Left colon (tissue), 2 donors: ENCODE measurements at regions not wholly inside any gene's neighbourhood (a gene's known extent, or its start where the extent isn't known, plus 50 kb on each side); places are given as distances from the start of the nearest gene placed in this dataset.
"Not testable (repeated sequence)": the region's sequence is repeated elsewhere in the genome, so short reads cannot be mapped to it uniquely, and the experiment has no call there.

Source experiments
- ATAC-seq: fragments of 200-7000 bp; cut with Tn5 transposase; one replicate; pipeline ENCODE4 v1.9.1; 2020; ENCODE audit warnings: mild to moderate bottlenecking, moderate library complexity
- DNase-seq, 2 donors: peaks; one replicate each; pipeline ENCODE4 v3.0.0-alpha.2; 2020
- intact Hi-C, 2 donors: fragments of 100-400 bp; cut with DNase I in 1 of 2; cut with micrococcal nuclease in 1 of 2; formaldehyde crosslinking; loops; one replicate each; pipeline versions ENCODE4 v1.11.2 to v1.14.0; 2022; cut with DNase I, micrococcal nuclease
- donor health status: DM: no; HTN: no; CAD: no.
- donor health status: DM: yes; HTN: yes; CAD: no.

DNA sequence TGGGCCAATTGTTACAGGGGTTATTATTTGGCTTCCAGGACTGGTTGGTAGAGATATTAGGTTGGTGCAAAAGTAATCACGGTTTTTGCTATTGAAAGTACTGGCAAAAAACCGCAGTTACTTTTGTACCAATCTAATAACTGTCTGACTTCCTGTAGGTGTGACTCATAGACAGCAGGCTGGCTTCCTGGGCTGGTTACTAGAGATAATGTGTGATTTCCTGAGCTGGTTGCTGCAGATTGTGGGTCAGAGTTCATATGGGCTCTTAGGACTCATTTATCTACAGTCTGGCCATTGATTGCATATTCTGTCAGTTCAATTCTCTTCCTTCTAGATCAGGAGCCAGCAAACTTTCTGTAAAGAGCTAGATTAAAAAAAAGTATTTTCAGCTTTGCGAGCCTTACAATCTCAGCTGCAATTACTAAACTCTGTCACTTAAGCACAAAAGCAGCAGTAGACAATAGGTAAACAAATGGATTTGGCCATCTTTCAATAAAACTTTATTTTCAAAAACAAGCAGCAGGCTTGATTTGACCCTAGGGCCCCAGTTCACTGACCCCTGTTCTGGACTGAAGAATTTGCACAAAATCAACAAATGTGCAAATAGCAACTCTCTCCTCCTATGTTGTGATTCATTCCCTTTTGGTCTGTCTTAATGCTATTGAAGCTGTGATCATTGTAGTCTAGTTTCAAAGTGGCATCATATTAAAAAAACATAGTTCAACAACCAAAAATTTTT lies 50.8 kb upstream of the BOD1L1 start:
- intact Hi-C loops, result no loop called here
- DNase-seq (no peak), ATAC-seq (no peak)

DNA sequence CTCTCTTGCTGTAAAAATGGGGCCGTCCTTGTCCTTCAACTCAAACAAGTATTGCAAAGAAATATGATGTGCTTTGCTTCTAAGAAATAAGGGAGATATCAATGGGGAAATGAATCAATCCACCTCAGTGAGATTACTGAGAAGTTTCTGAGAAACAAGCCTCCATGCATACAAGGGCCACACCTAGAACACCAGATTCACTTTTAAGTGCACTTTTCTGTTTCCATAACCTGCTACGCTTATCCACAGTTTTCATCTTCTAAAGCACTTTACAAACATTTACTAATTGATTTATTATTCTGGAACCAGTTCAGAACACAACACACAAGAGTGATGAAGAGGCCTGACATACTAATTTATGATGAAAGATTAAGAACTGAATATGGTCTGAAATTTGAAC lies 54.0 kb upstream of the BOD1L1 start:
- DNase-seq, result no peak
- no peak for ATAC-seq
- intact Hi-C loops, result no loop called here

DNA sequence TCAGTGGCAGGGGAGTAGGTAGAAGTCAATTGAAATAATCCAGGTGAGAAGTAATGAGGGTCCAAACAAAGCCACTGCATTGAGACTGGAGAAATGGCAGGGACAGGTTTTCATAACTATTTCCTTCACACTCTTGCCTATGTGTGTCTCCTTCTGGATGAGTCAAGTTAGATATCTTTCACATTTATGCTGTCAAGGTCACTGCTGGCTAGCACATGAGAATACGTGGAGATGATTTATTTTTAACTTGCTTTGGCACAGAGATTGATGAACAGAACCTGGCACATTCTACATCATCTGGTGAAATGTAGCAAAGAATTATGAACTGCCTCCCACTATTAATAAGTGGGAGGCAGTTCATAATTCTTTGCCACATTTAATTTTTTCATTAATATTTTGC lies 66.7 kb upstream of the BOD1L1 start:
- intact Hi-C loops, result no loop called here
- no peak for ATAC-seq
- DNase-seq, result no peak

DNA sequence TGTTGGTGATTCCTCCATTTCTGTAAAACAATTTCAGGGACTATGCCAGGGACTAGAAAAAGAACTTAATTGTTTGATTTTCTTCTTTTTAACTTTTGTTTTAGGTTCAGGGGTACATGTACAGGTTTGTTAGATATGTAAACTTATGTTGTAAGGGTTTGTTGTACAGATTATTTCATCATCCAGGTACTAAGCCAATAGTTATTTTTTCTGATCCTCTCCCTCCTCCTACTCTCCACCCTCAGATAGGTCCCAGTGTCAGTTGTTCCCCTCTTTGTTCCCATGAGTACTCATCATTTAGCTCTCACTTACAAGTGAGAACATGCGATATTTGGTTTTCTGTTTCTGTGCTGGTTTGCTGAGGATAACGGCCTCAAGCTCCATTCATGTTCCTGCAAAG lies 70.8 kb upstream of the BOD1L1 start:
- intact Hi-C loops, result no loop called here
- no peak for DNase-seq
- ATAC-seq, result no peak

DNA sequence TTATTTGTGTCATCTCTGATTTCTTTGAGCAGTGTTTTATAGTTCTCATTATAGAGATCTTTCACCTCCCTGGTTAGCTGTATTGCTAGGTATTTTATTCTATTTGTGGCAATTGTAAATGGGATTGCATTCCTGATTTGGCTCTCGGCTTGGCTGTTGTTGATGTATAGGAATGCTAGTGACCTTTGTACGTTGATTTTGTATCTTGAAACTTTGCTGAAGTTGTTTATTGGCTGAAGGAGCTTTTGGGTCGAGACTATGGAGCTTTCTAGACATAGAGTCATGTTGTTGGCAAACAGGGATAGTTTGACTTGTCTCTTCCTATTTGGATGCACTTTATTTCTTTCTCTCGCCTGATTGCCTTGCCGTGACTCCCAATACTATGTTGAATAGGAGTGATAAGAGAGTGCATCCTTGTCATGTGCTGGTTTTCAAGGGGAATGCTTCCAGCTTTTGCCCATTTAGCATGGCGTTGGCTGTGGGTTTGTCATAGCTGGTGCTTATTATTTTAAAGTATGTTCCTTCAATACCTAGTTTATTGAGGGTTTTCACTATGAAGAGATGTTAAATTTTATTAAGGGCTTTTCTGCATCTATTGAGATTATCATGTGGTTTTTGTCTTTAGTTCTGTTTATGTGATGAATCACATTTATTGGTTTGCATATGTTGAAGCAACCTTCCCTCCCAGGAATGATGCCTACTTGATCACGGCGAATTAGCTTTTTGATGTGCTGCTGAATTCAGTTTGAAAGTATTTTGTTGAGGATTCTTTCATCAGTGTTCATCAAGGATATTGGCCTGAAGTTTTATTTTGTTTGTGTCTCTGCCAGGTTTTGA lies 72.7 kb upstream of the BOD1L1 start:
- ATAC-seq (no peak), DNase-seq (no peak)
- intact Hi-C loops, result no loop called here

DNA sequence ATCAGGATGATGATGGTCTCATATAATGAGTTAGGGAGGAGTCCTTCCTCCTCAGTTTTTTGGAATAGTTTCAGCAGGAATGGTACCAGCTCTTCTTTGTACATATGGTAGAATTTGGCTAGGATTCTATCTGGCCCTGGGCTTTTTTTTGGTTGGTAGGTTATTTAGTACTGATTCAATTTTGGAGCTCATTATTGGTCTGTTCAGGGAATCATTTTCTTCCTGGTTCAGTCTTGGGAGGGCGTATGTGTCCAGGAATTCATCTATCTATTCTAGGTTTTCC lies 73.3 kb upstream of the BOD1L1 start:
- intact Hi-C loops, DNase-seq, ATAC-seq: not testable (repeated sequence)

DNA sequence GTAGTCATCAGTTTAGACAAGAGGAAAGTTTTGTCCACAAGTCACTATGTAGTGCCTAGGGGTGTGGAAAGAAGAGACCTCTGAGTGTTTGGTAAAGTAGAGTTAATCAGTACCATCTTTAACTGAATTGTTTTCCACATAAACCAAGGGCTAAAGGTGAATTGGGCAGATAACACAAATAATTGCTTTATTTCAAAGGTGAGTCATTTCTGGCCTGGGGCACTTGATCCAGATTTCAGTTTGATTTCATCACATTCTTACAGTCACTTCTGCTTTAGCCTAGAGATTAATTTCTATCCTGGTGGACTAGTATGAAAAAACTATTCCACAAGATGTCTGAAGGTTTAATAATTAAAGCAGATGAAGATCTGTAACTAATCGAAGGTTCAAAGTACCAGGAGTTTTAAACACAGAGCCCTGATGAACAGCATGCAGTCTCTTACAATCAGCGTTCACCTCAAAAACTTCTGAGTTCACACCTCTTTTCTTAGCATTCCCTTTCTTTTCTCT lies 74.5 kb upstream of the BOD1L1 start:
- DNase-seq (no peak), ATAC-seq (no peak)
- intact Hi-C loops, result no loop called here

DNA sequence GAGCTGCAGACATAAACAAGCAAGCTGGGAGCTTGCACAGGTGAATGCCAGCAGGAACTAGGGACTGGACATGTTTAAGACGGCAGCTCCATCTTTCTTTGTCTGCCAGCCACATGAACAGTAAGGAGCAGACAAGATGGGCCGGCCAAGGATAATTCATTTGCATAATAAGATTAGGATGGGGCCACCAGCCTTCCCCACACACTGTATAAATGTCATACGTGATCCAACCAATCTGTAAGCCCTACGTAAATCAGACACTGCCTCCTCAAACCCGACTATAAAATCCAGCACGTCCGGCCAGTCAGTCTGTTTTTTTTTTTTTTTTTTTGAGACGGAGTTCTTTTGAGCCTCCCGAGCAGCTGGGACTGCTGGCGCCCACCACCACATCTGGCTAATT lies 75.6 kb upstream of the BOD1L1 start:
- intact Hi-C loops, result no loop called here
- ATAC-seq (no peak), DNase-seq (no peak)

DNA sequence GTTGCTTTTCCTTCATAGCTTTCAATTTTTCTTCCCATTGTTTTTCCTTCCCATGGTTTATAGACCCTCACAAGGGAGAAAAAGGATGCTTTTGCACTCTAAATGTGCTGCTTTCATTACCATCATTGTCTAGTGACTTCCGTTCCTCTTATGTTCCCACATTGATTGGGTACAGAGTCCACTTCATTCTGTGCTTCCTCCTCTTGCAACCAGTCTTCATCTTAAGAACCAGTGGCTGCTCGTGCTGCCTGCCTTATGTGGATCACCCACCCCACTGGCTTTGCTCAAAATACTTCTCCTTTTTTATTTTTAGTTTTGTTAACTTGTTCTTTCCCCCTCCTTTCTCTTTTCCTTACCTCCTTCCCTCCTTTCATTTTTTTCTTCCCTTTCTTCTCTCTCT lies 76.5 kb upstream of the BOD1L1 start:
- intact Hi-C loops, result no loop called here
- peak; percentile 75 for ATAC-seq
- peak in 1 of 2 donors; percentile 16 for DNase-seq

DNA sequence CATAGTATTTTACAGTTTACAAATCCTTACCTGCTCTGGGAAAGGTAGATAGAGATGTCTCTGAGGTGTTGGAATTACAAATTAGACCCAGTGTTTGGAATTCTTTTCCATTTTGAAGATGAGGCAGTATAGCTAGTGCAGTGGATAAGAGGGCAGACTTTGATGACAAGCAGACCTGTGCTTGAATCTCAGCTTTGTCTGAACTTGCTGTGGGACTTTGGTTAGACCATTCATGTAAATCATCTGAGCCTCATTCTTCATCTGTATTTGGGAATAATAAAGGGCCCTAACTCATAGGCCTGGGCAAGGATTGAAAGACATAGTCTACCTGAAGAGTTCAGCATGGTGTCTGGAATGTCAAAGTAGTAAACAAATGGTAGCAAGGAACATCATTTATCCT lies 77.2 kb upstream of the BOD1L1 start:
- ATAC-seq (no peak), DNase-seq (no peak)
- intact Hi-C loops, result no loop called here

DNA sequence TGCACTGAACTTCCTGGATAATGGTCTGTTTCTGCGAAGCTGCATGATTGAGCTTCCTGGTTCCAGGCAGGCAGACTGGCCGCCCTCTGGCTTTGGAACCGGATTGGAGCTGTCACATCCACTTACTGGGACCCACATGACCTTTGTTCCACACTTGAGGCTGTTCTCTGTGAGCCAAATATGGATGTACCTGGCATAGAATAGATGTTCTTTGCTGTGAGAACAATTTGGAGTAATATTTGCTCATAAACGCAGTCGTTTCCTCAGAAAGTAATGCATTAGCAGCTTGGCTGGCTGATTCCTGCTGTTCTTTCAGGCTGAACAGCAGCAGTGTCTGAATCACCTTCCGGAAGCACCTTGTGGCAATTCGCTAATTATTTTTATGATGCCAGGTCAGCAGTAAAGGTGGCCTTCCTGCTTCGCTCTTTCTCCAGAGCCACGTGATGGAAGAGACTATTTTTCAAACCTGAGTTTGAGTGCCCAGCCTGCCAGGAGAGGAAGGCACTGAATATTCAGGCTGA lies 78.1 kb upstream of the BOD1L1 start:
- DNase-seq, result peak; percentile 64 to 73
- intact Hi-C loops, result no loop called here
- peak; percentile 92 for ATAC-seq

DNA sequence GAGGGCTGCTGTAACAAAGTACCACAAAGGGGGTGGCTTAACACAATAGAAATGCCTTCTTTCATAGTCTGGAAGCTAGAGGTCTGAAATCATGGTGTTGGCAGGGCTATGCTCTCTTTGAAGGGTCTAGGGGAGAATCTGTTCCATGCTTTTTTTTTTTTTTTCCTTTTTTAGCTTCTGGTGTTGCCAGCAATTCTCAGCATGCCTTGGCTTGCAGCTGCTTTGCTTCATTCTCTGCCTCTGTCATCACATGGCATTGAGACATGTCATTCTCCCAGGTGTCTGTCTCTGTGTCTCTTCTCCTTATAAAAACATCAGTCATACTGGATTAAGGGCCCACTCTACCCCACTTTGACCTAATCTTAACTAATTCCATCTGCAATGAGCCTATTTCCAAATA lies 78.6 kb upstream of the BOD1L1 start:
- intact Hi-C loops, result no loop called here

DNA sequence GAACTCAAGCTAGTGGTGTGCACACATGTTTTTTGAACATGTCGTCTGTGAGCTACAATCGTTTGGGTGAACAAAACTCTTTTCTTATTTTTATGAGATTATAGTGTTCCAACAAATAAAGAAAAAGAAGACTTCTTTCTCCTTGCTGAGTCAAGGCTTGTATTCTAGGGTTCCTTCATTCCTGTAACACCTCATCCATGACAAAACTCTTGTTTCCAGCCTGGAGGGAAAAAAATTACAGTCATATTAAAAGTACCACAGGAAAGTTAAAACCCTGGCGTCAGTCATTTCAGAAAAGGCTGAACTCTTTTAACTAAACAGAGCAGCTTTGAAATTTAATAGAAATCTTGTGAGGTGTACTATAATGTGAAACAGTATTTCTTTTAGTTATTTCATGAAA lies 79.2 kb upstream of the BOD1L1 start:
- DNase-seq, result no peak
- intact Hi-C loops, result no loop called here
- no peak for ATAC-seq

More for the DNA sequence above, 78.6 kb upstream of the BOD1L1 start:
- no peak for DNase-seq
- no peak for ATAC-seq

DNA sequence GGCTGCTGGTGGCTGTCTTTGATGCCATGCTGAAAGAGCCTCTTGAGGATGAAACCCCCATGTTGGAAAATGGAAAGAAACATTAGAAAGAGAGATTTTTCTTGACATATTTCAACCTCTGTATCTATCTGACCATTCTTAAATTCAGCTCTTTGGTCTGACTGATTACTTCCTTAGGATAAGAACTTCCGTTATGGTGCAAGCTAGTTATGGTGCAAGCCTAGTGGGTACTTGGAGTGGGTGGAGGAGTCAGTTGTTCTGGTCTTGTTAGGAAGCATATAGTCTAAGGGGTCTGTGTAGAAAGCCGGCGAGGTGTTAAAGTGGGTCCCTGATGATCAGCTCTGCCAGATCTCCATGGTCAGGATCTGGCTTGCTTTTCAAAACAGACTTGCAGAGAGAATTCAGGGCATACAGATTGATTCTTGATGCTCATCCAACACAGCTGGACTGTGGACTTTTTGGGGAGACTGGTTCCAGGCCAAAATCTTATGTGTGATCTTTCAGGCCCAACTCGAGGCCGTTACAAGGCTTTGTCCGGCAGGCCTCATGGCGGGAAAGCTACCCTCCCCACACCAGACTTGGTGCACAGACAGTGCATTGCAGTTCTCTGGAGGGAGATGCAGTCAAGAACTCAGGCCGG lies 82.8 kb upstream of the BOD1L1 start:
- intact Hi-C loops, result no loop called here
- no peak for ATAC-seq

DNA sequence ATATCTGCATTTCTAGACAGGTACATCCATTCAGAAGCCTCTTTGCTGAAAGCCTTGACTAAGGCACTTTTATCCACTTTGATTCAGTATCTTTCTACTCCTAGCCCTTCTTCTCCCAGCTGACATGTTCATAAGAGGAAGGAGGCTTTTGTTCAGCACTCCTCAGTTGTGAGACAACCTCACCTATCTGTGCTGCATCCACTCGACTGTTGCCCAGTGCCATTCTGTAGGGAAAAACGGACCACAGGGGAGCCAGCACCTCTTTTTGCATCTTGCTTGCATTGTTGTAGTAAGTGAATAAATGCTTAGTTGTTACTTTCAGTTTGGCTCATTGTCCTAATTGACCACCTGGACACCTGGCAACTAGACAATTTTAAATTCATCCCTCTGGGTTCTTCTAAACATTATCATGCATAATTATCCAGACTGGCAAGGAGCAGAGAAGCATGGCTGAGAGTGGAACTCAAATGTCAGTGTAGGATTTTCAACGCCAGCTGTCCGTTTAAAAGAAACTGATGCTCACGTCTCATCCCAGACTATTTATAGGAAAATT lies 83.8 kb upstream of the BOD1L1 start:
- ATAC-seq (no peak), DNase-seq (no peak)

More for the DNA sequence above, 82.8 kb upstream of the BOD1L1 start:
- no peak for DNase-seq

DNA sequence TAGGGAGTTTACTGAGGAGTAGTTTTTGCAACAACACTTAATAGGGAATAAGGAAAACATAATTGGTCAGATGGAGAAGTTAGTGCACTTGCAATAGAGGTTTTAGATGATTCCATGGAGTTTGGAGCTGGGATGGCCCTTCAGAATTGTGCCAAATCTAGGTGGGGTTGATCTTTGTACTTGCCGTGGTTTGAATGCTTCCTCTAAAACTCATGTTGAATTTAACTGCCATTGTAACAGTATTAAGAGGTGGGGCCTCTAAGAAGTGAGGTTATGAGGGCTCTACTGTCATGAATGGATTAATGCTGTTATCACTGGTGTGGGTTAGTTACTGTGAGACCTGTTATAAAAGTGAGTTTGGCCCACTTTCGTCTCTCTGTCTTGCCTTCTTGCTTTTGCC lies 94.4 kb upstream of the BOD1L1 start:
- DNase-seq, result no peak
- ATAC-seq, result peak; percentile 77
- intact Hi-C loops, result no loop called here

More for the DNA sequence above, 83.8 kb upstream of the BOD1L1 start:
- intact Hi-C loops, result no loop called here

DNA sequence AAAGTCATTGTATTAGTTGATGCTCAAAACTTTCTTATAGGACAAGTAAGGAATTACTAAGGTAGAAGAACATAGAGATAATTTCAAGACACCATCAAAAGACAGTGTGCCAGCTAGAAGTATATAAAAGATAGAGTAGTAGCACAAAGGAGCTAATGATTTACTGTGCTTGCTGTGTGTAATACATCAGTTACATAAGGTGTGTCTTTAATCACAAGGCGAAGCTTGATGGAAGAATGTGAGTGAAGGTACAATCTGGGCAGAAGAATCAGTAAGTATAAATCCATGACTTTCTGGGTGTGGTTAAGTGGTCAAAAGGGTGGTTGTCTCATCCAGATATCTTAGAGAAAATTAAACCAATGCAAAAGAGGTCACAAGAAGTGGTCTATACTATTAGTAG lies 95.1 kb upstream of the BOD1L1 start:
- intact Hi-C loops, result no loop called here
- peak; percentile 61 for ATAC-seq
- DNase-seq, result no peak

DNA sequence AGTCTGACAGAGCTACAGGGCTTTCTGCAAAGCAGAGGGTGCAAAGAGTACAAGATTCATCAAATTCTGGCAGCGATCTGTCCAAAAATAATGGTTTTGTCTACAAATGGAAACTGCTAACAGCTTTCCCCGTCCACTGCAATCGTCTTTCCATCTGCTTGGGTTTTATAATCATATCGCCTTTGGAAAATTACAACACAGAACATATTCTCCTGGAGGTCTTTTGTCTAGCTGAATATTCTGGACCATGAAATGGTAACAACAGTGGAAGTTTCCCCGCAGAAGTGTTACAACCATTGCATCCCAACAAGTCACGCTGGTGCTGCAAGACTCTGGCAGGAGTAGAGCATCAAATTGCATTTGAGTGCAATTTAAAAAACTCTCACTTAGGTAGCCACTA lies 101.2 kb upstream of the BOD1L1 start:
- DNase-seq (no peak), ATAC-seq (no peak)
- intact Hi-C loops, result no loop called here

DNA sequence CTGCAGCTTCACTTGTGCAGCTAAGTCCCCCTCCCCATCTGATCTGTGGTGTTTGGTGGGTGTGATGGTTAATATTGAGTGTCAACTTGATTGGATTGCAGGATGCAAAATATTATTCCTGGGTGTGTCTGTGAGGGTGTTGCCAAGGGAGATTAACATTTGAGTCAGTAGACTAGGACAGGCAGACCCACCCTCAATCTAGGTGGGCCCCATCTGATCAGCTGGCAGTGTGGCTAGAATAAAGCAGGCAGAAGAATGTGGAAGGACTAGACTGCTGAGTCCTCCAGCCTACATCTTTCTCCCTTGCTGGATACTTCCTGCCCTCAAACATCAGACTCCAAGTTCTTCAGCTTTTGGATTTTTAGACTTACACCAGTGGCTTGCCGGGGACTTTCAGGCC lies 103.5 kb upstream of the BOD1L1 start:
- ATAC-seq (no peak), DNase-seq (no peak)
- intact Hi-C loops, result no loop called here

DNA sequence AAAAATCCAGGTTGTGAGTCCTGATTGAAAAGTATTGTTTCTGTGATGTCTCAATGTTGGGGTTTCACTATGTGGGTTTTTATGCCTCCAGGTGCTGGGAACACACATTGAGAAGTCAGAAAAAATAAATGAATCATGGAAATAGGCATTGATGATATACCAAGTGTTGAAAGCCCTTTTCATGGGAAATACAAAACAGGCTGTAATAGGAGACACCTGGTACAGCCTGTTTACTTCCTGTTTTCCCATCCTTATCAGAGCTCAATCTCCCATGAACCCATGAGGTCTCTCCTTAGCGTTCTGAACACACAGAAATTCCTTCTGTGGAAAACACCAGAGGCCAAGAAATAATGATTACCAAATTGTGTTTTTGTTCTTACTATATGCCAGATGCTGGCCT lies 106.3 kb upstream of the BOD1L1 start:
- ATAC-seq (no peak), DNase-seq (no peak)
- intact Hi-C loops, result no loop called here
